HL-60 (cell line): ENCODE measurements at regions not wholly inside any gene's neighbourhood (a gene's known extent, or its start where the extent isn't known, plus 50 kb on each side); places are given as distances from the start of the nearest gene placed in this dataset.

Source experiments
- CTCF ChIP-seq: IDR thresholded peaks from one replicate; pipeline ENCODE4 v1.5.1; 2011; ENCODE audit warnings: low read length, control low read depth, inconsistent platforms; ENCODE audit not compliant: insufficient read depth
- POLR2AphosphoS5 ChIP-seq: IDR thresholded peaks from 2 replicates; pipeline ENCODE4 v1.6.1; 2012; ENCODE audit warnings: low read depth

GRCh38 chr12:114879354-114879753 lies 195.4 kb upstream of the TBX3 start:
- TF ChIP-seq CTCF (no peak), POLR2AphosphoS5 (no peak)
